GM13976 (cell line): ENCODE measurements at regions not wholly inside any gene's neighbourhood (a gene's known extent, or its start where the extent isn't known, plus 50 kb on each side); places are given as distances from the start of the nearest gene placed in this dataset.
"Not testable (repeated sequence)": the region's sequence is repeated elsewhere in the genome, so short reads cannot be mapped to it uniquely, and the experiment has no call there.

Experiments used
- DNase-seq: peaks from one replicate; pipeline ENCODE4 v3.0.0; 2012; ENCODE audit warnings: low spot score
- in situ Hi-C: fragments of 300-500 bp; cut with MboI; formaldehyde crosslinking; loops from one replicate; pipeline ENCODE4 v1.12.0; 2022; ENCODE audit warnings: low sequenced_read_pairs, mixed read lengths, inconsistent platforms; ENCODE audit not compliant: unreplicated experiment
- TF ChIP-seq, protein P1 (sequence below): IDR thresholded peaks from 2 replicates; pipeline ENCODE4 v1.5.1; 2012; ENCODE audit warnings: borderline replicate concordance, mild to moderate bottlenecking; ENCODE audit not compliant: insufficient read depth; ENCODE audit errors: extremely low read depth, missing control alignments, control extremely low read depth

- in situ Hi-C loops: no loop called here
- TF ChIP-seq, protein P1, sequence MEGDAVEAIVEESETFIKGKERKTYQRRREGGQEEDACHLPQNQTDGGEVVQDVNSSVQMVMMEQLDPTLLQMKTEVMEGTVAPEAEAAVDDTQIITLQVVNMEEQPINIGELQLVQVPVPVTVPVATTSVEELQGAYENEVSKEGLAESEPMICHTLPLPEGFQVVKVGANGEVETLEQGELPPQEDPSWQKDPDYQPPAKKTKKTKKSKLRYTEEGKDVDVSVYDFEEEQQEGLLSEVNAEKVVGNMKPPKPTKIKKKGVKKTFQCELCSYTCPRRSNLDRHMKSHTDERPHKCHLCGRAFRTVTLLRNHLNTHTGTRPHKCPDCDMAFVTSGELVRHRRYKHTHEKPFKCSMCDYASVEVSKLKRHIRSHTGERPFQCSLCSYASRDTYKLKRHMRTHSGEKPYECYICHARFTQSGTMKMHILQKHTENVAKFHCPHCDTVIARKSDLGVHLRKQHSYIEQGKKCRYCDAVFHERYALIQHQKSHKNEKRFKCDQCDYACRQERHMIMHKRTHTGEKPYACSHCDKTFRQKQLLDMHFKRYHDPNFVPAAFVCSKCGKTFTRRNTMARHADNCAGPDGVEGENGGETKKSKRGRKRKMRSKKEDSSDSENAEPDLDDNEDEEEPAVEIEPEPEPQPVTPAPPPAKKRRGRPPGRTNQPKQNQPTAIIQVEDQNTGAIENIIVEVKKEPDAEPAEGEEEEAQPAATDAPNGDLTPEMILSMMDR: no peak
- no peak for DNase-seq
These were observed 475.8 kb upstream of the PCDH20 start for GRCh38 chr13:61891401-61891800.

DNA sequence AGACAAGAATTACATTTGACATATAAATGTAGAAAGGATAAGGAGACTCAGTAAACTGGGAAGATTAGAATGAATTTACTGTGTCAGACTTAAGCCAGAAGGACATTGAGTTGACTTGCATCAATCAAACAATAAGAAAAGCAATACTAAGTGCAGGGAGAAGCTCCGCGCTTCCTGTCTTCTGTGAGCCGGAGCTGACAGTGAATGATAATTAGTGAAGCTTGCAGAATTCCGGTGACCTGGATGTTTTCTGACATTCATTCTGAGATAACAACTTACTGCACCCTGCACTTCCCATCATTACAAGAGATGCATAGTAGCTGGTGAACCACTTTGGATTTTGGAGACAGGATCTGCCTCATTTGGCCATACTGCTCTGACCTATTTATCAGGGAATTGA lies 469.2 kb upstream of the PCDH20 start:
- TF ChIP-seq, protein P1: no peak
- no peak for DNase-seq
- in situ Hi-C loops: no loop called here

DNA sequence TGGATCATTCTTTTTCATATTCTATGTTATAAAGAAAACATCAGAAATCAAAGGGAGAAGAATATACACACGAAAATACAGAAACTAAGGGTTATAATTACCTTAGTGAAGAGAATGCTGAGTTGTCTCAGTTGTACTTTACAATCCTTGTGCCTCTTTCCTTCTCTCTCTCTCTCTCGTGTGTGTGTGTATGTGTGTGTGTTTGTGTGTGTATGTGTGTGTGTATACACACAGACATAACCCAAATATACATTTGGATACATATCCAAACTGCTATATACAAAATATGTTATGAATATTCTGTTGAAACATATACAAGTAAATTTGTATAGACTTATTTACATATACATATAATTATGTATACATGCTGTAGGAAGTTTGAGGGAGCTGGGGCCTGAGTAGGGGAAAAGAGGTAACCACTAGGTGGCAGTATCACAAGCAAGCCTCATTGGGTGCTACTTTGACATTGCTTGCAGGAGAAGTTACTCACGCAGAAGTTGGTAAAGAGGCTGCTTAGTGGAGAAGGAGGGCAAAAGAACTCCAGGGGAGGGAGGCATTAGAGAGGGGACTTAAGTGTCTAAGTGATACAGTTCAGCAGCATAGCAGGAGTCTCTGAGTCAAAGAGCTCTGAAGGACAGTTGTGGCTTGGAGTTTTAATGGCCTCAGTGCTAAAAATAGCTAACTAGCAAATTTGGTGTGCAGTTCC lies 465.1 kb upstream of the PCDH20 start:
- in situ Hi-C loops: no loop called here
- TF ChIP-seq, protein P1: peak; percentile 27
- DNase-seq: peak; percentile 35

GRCh38 chr13:61878565-61878964 lies 462.9 kb upstream of the PCDH20 start:
- in situ Hi-C loops, DNase-seq: not testable (repeated sequence)

DNA sequence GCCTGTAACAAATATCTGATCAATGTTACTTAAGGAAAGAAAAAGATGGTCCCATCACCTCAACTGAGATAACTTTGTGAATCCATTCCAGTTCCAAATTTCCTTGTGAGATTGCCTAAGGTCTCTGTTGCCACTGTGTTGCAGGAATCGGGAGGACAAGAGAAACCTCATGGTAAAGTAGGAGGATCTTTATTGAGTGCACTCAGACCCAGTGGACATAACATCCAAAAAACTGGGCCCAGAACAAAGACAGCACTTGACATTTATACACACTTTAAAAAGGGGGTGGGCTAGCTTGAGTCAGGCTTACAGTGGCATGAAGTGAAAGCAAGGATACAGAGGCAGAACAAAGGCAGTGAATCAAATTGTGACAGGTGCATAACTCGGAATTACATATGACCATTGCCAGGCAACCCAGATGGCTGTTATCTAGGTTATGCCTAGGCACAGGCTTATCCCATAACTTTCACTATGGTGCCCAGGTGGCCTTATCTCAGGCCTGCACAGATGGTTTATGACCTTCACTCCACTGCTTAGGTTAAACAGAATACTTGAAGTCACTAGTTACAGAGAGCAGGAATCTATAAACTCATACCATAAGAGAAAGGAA lies 459.4 kb upstream of the PCDH20 start:
- TF ChIP-seq, protein P1: no peak
- in situ Hi-C loops: no loop called here
- no peak for DNase-seq

DNA sequence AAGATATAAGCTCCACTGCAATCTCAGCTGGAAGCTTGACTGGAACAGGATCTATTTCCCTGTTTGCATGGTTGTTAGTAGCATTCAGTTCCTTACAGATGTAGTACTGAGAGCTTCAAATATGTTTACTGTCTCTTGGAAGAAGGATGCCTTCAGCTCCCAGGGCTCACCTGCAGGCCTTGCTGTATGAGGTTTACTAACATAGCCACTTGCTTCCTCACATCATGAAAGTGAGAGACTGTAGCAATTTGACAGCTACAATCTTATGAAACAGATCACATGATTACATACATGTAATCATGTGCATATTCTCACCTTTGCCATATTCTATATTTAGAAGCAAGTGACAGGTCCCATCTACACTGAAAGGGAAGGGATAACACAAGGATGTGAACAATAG lies 458.1 kb upstream of the PCDH20 start:
- DNase-seq: no peak
- TF ChIP-seq, protein P1: no peak
- in situ Hi-C loops: no loop called here

DNA sequence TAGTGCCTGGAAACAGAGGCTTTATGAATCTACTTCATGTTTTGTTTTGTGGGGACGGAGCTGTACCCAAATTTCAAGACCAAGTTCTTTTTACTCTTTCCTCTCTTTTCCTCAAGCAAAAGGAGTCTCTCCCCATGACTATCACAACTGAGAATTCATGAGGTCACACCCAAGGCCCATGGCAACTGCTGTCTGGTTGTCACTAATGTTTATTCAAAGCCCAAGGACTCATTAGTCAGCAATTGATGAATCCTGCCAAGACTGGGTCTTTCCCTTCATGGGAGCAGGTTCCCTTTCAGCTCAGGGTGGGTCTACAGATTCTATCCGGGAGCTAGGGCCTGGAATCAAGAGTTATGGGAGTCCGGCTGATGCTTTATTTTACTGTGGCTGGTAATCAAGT lies 441.5 kb upstream of the PCDH20 start:
- in situ Hi-C loops: no loop called here
- DNase-seq: no peak
- TF ChIP-seq, protein P1: no peak
